Activated CD4-positive, alpha-beta T cell treated with anti-CD3 and anti-CD28 coated beads, Interleukin-2, Interleukin-6, amounts not matched to agents 100 ng/mL and 50 ng/mL, durations not matched to agents 16 hours and 8 hours (primary cell): ENCODE measurements at regions not wholly inside any gene's neighbourhood (a gene's known extent, or its start where the extent isn't known, plus 50 kb on each side); places are given as distances from the start of the nearest gene placed in this dataset.
"Not testable (repeated sequence)": the region's sequence is repeated elsewhere in the genome, so short reads cannot be mapped to it uniquely, and the experiment has no call there.

Source experiments
- DNase-seq: peaks from one replicate; pipeline ENCODE4 v3.0.0-alpha.2; 2020

DNA sequence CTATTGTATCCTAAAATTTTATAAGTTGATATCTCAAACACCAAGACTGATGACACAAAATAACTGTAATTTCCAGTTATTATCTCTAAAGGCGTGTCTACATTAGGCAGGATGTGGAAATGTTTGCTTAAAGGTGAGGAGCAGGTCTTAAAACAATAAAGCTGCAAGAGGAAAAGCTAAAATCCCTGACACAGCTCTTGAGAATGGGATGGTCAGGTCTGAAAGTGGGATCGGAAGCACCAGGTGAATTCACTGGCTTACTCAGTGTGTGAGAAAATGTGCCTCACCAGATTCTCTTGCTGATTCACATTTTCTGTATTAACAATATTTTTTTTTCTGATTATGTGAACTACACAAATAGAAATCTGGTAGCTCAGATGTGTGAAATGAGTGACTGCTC, 421.9 kb upstream of the ADAMTS5 start:
- DNase-seq: no peak

DNA sequence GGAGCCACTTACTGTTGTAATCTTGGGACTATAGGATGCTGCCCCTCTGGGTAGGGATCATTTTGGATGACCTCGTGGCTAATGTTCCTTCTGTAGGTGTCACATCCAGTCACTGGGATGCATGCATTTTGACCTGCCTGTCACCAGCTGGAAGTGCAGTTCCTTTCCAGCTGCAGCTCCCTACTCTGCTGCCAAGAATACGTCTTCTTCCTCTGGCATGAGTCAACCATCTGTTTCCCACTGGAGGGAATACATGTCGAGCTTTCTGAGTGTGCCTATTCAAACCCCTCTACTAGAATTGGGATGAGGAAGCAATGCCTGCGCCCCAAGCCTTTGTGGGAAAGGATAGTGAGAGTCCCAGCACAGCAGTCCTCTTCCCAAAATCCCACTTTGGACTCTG, 415.5 kb upstream of the ADAMTS5 start:
- DNase-seq: no peak

- DNase-seq: no peak
These were observed 413.4 kb upstream of the ADAMTS5 start for GRCh38 chr21:27380303-27380702.

DNA sequence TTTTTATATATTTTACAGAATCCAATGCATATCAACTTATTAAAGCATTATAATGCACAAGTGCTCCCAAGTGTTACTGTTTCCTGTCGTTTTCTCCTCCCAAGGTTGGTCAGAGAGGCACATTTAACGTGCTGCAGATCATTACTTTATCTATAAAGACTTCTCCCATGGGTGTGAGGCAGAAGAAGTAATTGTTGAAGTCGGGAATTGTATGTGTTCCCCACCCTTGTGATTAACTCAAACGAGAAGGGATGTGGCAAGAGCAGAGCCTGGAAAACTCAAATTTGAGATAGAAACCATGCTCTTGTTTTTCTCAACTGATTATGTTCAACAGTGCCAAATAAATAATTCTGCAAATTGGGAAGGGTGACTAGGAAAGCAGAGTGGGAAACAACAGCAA, 412.5 kb upstream of the ADAMTS5 start:
- no peak for DNase-seq

- no peak for DNase-seq
These were observed 405.5 kb upstream of the ADAMTS5 start for GRCh38 chr21:27372381-27372780.

DNA sequence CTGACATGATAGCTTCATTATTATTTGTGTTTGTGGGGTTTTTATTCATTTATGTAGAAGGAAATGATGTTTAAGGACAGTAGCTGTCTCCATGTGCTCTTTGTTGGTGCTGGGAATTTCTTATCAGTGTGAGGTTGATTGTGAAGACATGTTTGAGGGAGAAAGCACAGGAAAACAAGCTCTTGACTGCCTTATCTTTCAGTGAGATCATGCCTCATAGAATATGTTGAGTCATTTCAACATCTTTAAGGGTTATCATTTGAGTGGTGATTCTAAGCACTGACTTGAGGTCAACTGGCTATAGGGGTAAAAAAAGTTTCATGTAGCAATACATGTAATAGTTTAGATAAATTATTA, 405.1 kb upstream of the ADAMTS5 start:
- DNase-seq: no peak

- DNase-seq: no peak
These were observed 404.5 kb upstream of the ADAMTS5 start for GRCh38 chr21:27371115-27371974.

GRCh38 chr21:27369978-27370571, 403.2 kb upstream of the ADAMTS5 start:
- DNase-seq: no peak

- no peak for DNase-seq
These were observed 402.3 kb upstream of the ADAMTS5 start for GRCh38 chr21:27369234-27369633.

DNA sequence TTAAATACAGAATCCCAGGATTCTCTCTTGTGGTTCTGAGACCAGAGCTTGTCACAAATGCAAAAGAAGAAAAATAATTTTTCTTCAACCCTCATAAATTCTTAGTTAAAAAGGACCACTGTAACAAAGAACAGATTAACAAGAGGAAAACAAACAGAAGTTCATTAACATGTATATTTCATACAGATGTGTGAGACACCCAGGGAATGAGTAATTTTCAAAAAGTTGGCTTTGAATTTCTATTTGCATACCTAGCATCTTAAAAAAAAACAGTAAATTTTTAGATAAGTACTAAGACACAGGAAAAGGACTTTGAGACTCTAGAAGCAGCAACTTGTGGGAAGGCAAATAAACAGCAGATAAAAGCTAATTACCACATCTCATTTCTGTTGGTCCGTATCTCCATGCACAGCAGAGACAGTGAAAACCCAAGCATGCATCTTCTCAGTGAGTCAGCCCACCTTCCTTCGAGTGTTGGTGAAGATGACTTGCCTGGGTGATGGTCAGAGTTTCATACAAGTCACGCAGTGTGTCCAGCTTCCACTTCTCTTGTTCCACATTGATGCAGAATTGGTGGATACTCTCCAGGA, 399.9 kb upstream of the ADAMTS5 start:
- no peak for DNase-seq

- no peak for DNase-seq
These were observed 399.1 kb upstream of the ADAMTS5 start for GRCh38 chr21:27366036-27366435.

- no peak for DNase-seq
These were observed 398.5 kb upstream of the ADAMTS5 start for GRCh38 chr21:27365394-27365793.

GRCh38 chr21:27363719-27364477, 397.0 kb upstream of the ADAMTS5 start:
- no peak for DNase-seq

DNA sequence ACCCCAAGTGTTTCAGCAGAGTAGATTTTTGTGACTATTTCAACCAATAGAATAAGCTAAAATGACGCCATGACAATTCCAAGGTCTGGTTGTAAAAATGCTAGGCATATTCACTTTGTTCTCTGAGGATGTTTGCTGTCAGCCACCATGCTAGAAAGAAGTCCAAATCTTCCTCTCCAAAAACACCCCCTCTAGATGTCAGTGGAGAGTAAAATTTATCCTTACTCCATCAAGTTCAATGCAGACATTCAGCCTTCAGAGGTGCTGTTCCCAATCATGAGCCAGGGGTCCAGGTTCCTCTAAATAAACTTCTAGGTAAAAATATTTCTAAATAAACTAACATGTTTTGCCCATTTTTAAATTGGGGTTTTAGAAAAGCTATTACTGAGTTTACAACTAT, 395.4 kb upstream of the ADAMTS5 start:
- no peak for DNase-seq

DNA sequence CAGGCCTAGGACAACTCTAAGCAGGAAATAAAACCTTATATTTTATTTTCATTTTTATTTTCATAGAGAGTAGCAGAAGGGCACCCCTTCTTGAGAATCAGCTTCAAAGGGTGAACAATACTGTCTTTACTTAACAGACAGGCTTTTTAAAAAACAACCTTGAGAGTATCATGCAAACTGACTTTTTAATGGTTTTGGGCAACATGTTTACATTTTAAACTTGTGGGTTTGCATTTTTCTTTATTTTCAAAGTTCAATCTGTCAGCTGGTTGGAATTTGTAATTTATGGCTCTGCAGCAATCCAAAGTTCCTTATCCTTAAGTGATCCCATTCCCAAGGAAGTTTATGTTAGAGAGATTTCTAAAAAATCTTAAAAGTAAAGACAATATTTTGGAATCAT, 392.3 kb upstream of the ADAMTS5 start:
- no peak for DNase-seq

DNA sequence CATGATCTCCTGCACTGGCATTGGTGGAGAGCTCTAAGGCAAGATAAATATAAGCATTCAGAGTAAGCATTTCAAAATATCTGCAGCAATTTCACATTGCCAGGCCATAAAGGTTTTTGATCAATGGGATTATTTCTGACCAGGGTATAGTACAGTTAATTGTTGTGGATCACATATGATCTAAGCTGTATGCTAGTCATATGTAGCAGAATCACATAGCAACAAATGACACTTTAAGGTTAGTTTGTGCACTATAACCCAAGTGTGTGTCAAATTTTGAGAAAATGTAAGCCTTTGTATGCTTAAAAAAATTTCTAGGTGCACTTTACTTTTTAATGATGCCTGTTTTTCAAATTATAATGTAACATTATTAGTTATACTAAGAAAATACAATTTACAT, 386.0 kb upstream of the ADAMTS5 start:
- DNase-seq: no peak

DNA sequence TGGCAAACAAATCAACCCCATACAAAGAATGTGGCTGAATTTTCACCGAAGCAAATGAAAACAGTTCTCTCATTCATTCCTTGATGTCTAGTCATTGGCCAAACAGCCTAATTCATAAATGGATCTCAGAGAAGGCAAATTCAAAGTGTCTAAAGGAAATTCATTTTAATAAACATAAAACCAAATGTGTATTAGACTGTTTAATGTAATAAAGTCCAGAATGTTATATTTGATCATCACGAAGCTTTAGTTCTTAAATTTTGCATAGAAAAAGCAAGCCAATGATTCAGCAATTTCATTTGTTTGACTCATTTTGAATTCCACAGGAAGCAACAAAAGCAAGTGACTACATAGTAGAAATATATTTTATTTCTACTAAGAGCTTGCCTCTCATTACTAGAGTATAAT, 379.2 kb upstream of the ADAMTS5 start:
- no peak for DNase-seq

DNA sequence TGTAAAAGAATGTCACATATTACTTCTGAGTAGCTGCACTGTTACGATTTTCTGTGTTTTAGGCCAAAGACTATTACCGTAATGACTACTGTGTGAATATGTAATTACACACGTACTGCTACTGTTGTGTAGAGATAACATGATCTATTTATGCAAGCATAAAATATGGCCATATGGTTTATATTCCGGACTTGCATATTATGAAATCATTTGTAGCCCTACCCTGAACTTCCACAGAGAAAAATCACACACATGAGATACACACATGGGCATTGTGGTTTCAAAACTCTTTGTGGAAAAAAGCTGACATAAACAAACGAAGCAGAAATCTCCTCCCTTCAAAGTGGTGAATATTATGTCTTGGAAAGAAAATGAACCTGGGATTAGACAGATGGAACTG, 373.0 kb upstream of the ADAMTS5 start:
- DNase-seq: no peak

DNA sequence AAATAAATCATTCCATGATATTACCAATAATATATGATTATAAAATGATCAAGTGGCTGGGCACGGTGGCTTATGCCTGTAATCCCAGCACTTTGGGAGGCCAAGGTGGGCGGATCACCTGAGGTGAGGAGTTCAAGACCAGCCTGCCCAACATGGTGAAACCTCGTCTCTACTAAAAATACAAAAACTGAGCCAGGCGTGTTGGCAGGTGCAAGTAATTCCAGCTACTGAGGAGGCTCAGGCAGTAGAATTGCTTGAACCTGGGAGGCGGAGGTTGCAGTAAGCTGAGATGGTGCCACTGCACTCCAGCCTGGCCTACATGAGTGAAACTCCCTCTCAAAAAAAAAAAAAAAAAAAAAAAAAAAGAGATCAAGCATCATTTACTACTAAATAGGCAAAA, 371.1 kb upstream of the ADAMTS5 start:
- DNase-seq: not testable (repeated sequence)

DNA sequence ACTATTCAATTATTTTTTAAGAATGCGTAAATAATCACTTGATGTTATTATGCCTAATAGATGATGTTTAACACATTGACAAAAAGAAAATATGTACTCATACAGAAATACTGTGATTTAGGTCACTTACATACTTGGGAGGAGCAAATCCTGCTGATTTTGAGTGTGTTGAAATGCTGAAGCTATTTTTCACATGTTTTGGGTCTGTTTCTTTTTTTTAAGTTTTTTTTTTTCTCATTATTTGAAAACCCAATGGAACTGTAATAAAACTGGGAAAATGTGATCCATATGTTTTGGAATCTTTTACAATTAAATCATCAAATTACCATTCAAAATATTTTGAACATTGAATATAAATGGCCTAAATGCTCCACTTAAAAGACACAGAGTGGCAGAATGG, 366.2 kb upstream of the ADAMTS5 start:
- no peak for DNase-seq

GRCh38 chr21:27329255-27329851, 362.5 kb upstream of the ADAMTS5 start:
- DNase-seq: no peak

- no peak for DNase-seq
These were observed 359.4 kb upstream of the ADAMTS5 start for GRCh38 chr21:27326301-27326700.

GRCh38 chr21:27323331-27323730, 356.4 kb upstream of the ADAMTS5 start:
- DNase-seq: no peak
